MM.1S (cell line): ENCODE measurements at regions not wholly inside any gene's neighbourhood (a gene's known extent, or its start where the extent isn't known, plus 50 kb on each side); places are given as distances from the start of the nearest gene placed in this dataset.

Source experiments
- EZH2phosphoT487 ChIP-seq: fragments of 300-600 bp; sonication (generic); IDR thresholded peaks from 2 replicates; pipeline ENCODE4 v1.6.1; 2018; ENCODE audit warnings: antibody characterized with exemption, low read length
- TF ChIP-seq, protein P1 (sequence below): fragments of 300-600 bp; sonication (generic); IDR thresholded peaks from 2 replicates; pipeline ENCODE4 v1.5.1; 2016; ENCODE audit warnings: antibody characterized with exemption, low read length, mixed read lengths

DNA sequence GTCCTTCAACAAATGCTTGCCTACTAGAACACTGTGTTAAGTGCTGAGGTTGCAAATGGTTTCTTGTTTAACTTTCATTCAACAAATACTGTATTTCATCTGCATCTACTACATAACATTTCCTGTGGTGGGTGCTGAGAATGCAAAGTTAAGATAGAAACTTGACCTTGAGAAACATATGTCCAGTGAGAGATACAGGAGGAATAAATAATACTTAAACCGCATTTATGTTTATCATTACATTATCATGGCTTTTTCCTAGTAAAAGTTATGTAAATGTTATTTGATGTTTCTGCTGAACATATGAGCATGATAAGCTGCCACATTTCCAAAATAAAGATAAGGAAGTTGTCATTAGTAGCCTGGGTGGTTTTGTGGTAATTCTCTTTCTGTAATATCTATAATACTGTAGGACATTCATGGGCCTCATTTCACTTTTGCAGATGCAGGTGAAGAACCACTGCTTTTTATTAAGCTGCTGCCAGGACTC lies 590.4 kb downstream of the PLPP3 start:
- TF ChIP-seq, protein P1, sequence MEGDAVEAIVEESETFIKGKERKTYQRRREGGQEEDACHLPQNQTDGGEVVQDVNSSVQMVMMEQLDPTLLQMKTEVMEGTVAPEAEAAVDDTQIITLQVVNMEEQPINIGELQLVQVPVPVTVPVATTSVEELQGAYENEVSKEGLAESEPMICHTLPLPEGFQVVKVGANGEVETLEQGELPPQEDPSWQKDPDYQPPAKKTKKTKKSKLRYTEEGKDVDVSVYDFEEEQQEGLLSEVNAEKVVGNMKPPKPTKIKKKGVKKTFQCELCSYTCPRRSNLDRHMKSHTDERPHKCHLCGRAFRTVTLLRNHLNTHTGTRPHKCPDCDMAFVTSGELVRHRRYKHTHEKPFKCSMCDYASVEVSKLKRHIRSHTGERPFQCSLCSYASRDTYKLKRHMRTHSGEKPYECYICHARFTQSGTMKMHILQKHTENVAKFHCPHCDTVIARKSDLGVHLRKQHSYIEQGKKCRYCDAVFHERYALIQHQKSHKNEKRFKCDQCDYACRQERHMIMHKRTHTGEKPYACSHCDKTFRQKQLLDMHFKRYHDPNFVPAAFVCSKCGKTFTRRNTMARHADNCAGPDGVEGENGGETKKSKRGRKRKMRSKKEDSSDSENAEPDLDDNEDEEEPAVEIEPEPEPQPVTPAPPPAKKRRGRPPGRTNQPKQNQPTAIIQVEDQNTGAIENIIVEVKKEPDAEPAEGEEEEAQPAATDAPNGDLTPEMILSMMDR, result no peak
- no peak for TF ChIP-seq EZH2phosphoT487
